Fibroblast of lung (primary cell): ENCODE measurements at regions not wholly inside any gene's neighbourhood (a gene's known extent, or its start where the extent isn't known, plus 50 kb on each side); places are given as distances from the start of the nearest gene placed in this dataset.

ENCODE experiments used
- CTCF ChIP-seq, 2 donors: IDR thresholded peaks in 1 of 2; conservative IDR thresholded peaks in 1 of 2; 1 replicate in 1 of 2; 2 replicates in 1 of 2; pipeline ENCODE4 v1.5.1; 2011 to 2012; ENCODE audit warnings: low read length in 2 of 2, control low read depth in 1 of 2, inconsistent platforms in 1 of 2, low read depth in 1 of 2, mild to moderate bottlenecking in 1 of 2
- EZH2 ChIP-seq: IDR thresholded peaks from 2 replicates; pipeline ENCODE4 v1.5.1; 2012; ENCODE audit warnings: low read length, control low read depth, mild to moderate bottlenecking; ENCODE audit errors: missing control alignments

DNA sequence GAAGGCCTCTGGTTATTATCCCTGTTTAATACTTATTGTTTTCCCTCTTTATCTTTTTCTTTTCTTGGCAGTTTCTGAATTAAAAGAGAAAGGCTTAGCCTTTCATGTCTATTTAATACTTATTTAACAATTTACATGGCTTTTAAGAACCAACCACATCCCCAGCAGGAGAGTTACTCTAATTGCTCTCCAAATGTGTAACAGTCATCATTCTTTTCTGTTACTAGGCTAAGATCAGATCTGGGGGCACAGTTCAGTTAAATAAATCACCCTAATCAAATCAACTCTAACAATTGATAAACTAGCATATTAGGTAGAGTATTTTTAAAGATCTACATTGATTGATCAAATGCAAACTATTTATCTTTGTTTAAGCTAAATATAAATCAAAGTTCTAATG is 54.1 kb upstream of the NT5E start:
- no peak for TF ChIP-seq EZH2
- TF ChIP-seq CTCF (conservative IDR thresholded peaks at IDR 0.05 in 1 of 2, IDR thresholded peaks at IDR 0.05 in 1 of 2; ENCODE audit: low read depth in 1 of 2, low read length in 2 of 2): no peak
